ENCODE measurements at regions not wholly inside any gene's neighbourhood (a gene's known extent, or its start where the extent isn't known, plus 50 kb on each side); places are given as distances from the start of the nearest gene placed in this dataset.
"Not testable (repeated sequence)": the region's sequence is repeated elsewhere in the genome, so short reads cannot be mapped to it uniquely, and the experiment has no call there.

GRCh38 chr9:64107211-64107610, 1177.8 kb downstream of the FOXD4L5 start:
- not testable (repeated sequence) for TF ChIP-seq CTCF, POLR2A (IDR thresholded peaks at IDR 0.05)
